GM23248 (cell line): ENCODE measurements at regions not wholly inside any gene's neighbourhood (a gene's known extent, or its start where the extent isn't known, plus 50 kb on each side); places are given as distances from the start of the nearest gene placed in this dataset.

Experiments used
- EZH2 ChIP-seq: fragments of 200-600 bp; sonication (generic); IDR thresholded peaks from 2 replicates; pipeline ENCODE4 v1.6.1; 2018; ENCODE audit warnings: antibody characterized with exemption, mild to moderate bottlenecking; ENCODE audit not compliant: insufficient read depth, poor library complexity, severe bottlenecking
- EZH2phosphoT487 ChIP-seq: fragments of 200-600 bp; sonication (generic); IDR thresholded peaks from 2 replicates; pipeline ENCODE4 v1.6.1; 2018; ENCODE audit warnings: antibody characterized with exemption, moderate library complexity, mild to moderate bottlenecking, low read depth; ENCODE audit not compliant: insufficient read depth

DNA sequence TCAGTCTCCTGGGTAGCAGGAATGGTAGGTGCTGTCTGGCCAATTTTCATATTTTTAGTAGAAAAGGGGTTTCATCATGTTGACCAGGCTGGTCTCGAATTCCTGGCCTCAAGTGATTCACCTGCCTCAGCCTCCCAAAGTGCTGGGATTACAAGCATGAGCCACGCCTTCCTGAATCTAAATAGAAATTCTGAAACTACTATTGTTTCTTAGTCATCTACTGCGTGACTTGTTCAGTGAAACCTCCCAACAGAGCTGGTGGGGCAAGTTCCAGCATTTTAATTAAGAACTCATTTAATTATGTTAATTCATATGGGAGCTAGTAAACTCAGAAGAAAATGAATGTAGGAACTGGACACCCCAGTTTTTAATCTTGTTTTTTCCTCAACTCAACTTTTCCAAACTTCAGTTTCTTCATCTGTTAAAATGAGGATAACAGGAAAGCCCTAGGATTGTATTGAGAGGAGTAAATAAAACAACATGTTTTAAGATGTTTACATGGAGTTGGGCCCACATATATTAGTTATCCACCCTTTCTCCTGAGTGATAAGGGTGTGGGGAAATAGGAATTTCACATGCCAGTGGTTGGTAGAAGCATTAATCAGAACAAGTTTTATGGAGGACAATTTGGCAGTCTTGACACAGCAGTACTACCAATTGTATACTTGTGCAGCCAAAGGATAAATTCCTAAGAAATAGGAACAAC is 335.8 kb upstream of the E2F7 start:
- TF ChIP-seq EZH2phosphoT487 (no peak), EZH2 (no peak)
